D341Med (cell line): ENCODE measurements at regions not wholly inside any gene's neighbourhood (a gene's known extent, or its start where the extent isn't known, plus 50 kb on each side); places are given as distances from the start of the nearest gene placed in this dataset.
"Not testable (repeated sequence)": the region's sequence is repeated elsewhere in the genome, so short reads cannot be mapped to it uniquely, and the experiment has no call there.

ENCODE experiments used
- DNase-seq: peaks from one replicate; pipeline ENCODE4 v3.0.0; 2012; ENCODE audit warnings: low spot score

DNA sequence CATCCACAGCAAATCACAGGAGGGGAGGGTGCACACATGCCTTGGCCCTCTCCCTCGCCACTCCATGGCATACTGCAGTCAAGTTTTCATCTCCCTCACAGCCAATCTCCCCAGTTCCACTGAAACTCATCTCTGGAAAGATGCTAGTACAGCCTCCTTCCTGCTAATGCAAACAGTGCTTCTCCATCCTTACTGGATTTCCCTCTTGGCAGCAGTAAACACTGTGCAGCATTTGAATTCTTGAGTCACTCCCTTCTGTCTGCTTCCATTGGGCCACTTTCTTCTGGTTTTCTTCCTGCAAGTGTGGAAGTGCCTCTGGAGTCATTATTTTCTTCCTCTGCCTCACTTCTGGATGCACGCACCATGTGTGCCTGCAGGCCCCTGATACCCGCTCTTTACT lies 460.3 kb downstream of the QKI start:
- no peak for DNase-seq

DNA sequence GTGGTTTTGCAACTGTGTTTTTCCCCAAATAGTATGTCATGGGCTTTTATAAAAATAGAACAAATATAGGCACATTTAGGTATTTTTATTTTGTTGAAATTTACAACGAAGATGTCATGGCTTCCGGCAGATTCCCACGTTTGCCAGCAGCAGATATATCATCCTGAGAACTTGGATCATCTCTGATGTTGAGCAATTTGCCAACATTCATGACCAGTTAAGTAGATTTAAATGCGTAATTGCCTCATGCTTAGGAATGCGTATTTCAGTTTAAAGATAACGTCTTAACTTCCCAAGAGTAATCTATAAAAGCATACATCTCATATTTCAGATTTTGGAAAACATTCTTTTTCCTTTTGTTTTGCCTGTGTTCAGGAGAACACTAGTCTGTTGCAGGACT lies 457.8 kb downstream of the QKI start:
- DNase-seq = no peak

DNA sequence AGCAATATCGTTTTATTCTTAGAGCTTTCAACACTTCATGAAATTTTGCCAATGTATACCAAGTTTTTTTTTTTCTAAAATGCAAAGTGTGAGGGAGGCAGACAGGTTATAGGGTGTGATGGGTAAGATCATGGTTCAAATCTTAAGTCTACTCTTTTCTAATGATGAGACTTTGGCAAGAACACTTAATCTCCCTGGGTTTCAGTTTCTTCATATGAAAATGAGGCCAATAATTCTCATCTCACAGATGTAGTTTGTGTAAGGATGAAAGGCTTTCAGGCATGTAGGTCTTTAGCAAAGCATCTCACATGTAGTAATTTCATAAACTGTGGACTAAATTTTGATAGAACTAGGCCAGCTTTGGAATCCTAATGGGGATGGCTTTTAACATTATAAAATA lies 457.1 kb downstream of the QKI start:
- DNase-seq = no peak

DNA sequence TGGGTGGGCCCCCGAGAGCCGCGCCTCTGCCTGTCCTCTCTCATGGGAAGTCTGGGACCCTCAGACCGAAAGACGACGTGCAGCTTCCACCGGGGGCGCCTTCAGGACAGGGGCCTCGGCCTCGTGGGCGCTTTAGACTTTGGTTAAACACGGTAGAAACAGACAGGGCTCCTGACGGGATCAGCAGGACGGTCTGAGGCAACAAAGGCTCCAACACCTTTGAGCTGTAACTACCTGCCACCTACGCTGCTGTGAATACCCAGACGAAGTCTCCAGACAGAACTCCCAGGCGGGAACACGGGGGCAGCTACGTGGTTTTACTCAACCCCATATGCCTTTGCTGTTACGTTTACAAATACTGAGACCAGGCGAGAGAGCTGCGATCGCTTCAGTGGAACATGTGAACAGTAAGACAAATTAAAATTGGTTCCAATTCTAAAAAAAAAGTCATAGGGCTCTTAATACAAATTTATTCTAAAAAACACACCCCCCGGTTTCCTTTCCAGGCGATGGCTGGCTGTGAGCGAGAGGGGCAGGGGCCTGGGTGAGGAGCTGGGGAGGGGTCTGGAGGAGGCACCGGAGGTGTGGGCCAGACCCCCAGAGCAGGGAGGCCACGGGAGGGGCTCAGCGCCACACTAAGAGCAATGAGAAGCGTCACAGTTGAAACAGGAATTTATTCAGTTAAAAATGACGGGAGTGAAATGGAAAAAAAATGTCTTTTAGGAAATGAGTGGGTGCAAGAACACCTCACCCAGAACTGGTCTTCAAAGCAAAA lies 453.2 kb downstream of the QKI start:
- DNase-seq = no peak

DNA sequence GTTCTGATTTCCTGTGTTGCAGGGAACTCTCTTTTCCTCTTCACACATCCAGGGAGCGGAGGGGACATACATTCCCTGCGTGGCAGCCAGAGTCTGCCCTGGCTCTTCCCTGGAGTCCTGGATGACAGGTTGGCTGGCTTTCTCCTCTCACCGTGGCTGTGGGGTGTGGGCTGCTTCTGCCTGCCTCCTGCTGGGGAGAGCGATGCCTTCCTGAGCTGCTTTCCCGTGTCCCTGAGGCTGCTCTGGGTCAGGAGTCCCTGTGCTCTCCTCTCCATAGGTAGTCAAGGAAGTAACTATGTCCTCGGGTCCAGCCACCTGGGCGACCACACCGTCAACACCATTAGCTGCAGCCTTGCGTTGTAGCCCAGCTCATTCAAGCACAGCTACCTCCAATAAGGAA lies 451.7 kb downstream of the QKI start:
- DNase-seq = no peak

DNA sequence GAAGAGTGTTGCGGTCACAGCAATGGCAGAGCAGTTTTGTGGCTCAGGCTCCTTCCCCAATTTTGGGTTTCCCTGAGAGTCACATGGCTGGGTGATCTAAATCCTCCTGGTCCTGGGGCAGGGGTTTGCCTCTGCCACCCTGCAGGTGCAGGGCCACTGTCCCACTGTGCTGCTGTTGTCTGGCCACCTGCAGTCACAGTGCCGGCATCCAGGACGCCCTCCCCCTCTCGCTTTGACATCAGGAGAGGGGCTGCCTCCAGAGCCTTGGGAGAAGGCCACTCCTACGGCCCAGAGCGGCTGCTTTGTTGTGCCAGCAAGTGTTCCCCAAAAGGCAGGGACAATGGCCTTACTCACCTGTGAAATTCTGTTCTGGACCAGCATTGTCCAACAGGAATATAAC lies 449.0 kb downstream of the QKI start:
- DNase-seq = no peak

DNA sequence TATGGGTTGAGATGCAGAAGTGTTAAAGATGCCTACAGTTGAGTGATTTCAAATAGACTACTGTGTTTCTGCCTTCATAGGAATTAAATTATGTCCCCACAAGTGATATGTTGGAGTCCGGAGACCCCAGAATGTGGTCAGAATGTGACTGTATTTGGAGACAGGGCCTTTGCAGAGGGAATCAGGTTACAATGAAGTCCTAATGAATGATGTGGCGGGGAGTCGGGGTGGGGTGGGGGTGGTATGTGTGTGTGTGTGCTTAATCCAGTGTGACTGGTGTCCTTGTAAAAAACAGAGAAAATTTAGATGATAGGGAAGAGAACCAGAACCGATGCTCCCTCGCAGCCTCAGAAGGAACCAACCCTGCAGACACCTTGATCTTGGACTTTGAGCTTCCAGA lies 448.2 kb downstream of the QKI start:
- no peak for DNase-seq

DNA sequence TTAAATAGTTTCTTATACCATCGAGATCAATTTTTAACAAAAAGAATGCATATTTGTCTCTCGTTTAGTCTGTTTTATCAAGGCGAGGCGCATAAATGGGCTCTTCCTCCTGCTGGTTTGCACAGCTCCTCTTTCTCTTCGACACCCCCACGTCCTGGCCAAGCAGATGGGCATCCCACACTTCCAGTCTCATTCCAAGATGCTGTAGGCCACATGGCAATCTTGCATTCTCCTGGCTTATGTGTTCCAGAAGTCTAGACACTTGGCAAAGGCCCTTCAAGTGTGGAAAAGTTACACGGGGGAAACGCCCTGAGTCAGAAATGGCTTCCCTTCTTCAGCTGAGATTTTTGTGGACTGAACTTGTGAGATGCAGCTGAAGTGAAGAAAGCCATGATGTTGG lies 447.1 kb downstream of the QKI start:
- DNase-seq = no peak

DNA sequence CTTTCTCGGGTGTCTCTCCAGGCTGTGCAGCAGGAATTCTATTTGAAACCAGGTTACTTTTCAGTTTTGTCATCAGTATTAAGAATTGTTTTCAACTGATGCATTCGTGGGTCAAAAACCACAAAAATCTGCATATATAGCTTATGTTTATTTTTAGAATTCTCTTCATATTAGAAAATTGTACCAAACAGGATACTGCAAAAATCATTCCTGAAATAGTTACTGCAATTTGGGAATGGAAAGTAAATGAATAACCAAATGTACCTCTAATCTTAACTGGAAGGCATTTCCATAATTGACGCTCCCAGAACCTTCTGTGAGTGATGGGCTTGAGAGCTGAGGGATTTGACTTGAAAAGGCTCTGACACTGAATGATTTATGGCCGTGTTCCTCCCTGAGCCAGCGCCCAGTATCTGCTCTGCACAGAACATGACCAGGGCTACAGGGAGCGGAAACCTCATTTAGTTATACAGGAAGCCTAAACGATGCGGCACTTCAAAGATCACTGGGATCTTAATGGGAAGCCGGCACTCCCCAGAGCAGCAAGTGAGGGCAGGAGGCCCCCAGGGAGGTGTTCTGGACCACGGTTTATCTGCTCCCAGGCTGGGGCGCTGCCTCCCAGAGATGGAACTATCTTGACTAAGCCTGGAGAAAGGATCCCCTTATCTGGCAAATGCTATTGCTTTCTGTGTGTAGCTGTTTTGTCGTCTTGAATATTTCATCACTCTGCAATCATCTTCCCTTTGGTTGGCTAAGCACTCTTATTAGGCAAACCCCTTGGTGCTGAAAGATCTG lies 446.0 kb downstream of the QKI start:
- no peak for DNase-seq

DNA sequence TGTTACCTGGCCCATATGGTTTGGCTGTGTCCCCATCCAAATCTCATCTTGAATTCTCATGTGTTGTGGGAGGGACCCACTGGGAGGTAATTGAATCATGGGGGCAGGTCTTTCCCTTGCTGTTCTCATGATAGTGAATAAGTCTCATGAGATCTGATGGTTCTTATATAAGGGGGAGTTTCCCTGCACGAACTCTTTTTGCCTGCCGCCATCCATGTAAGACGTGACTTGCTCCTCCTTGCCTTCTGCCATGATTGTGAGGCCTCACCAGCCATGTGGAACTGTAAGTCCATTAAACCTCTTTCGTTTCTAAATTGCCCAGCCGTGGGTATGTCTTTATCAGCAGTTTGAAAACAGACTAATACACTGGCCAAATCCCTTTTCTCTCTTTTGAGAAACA lies 444.4 kb downstream of the QKI start:
- not testable (repeated sequence) for DNase-seq

DNA sequence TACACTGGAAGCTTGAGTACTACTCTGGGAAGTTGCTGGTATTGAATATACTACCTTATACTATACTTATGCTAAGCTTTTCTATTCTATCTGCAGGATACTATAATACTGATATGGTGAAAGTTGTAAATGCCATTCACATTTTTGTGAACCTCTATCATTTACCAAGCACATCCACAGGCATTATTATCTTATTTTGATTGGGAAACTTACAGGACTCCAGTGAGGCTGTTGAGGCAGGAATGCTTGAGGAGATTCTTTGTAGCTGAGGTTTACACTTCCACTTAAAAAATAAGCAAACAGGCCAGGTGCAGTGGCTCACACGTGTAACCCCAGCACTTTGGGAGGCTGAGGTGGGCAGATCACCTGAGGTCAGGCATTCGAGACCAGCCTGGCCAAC lies 442.9 kb downstream of the QKI start:
- no peak for DNase-seq

DNA sequence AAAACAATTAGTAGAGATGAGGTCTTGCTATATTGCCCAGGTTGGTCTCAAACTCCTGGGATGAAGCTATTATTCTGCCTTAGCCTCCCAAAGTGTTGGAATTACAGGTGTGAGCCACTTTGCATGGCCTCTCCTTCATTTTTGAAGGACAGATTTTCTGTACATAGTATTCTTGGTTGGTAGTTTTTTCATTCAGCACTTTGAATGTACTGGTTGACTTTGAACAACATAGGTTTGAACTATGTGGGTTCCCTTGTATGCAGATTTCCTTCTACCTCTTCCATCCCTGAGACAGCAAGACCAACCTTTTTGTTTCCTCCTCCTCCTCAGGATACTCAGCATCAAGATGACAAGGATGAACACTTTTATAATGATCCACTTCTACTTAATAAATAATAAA lies 436.4 kb downstream of the QKI start:
- no peak for DNase-seq

DNA sequence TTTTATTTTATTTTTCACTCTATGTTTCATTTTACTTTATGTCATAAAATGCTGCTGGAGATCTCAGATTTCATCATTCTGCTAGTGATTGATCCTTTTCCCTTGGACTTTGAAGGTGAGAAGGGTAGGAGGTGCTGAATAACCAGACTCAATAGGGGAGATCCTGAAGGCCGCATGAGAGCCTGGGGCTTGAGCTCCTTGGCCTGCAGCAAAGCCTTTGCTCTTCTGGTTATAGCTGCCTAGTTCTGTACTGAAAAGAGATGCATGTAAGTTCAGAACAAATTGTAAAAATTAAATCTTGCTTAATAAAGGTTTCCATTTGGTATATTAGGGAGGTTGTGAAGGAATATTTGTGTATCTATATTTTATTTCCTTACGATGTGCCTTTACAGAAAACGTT lies 430.2 kb downstream of the QKI start:
- no peak for DNase-seq

DNA sequence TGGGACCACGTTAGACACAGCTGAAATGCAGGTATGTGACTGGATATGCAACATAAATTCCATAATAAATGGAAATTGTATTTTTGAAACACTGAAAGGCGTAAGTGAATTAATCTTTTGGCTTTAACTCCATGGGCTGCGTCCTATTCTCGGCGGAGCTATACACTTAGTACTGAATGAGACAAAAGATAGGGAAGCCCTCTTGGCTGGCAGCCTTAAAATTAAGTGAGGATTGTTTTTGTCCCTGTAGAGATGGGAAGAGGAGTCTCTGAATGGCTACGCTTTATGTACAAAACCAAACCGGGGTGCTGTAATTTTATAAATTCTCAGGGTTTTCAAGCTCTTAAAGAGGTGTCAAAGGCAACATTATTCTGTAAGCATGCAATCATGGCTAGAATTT lies 429.8 kb downstream of the QKI start:
- DNase-seq = no peak

DNA sequence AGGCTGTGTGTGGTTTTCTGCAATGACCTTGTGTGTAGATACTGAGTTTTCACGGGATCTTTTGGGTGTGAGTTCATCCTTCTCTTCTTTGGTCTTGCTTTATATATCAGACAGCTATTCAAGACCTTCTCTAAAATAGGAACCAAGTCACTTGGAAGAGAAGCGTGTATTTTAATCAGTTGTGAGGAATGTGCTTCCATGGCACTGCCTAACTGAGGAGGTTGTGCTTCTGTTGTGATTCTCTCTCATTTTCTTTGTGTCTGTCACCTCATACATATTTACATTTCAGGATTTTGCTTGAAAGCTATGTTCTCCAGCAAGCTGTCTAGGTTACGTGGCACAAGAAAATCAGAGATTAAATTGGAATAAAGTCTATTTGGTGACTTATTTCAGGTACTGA lies 428.7 kb downstream of the QKI start:
- no peak for DNase-seq

DNA sequence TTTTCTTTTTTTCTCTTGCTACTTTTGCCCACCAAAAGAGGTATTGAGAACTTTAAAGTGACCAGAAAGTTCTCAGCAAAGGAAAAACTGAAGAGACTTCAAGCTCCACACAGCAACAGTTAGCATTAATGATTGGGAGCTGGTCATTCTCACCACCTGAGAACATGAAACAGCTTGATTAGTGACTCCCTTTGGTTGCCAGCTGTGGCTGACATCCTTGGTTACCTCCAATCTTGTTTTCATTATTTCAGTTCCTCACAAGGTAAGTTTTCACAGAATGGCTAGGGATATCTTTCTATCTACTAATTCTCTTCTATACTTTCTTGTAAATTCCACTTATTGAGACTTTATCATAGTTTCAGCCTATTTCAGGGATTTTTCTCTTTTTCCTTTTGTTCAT lies 427.9 kb downstream of the QKI start:
- no peak for DNase-seq

DNA sequence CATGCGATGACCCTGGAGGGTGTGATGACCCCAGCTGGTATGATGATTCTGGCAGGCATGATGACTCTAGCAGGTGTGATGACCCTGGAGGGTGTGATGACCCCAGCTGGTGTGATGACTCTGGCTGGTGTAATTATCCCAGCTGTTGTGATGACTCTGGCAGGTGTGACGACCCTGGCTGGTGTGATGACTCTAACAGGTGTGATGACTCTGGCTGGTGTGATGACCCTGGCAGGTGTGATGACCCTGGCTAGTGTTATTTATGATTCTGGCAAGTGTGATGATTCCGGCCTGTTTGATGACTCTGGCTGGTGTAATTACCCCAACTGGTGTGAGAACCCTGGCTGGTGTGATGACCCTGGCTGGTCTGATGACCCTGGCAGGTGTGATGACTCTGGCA lies 427.2 kb downstream of the QKI start:
- no peak for DNase-seq

DNA sequence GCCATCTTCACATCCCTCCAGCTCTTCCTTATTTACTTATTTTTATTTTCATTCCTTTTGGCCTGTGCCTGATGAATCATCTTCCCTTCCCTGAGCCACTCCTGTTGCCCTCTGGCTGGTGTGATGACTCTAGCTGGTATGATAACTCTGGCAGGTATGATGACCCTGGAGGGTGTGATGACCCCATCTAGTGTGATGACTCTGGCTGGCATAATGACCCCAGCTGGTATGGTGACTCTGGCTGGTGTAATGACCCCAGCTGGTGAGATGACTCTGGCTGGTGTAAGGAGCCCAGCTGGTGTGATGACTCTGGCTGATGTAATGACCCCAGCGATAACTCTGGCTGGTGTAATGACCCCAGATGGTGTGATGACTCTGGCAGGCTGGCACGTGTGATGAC lies 426.8 kb downstream of the QKI start:
- DNase-seq = no peak

DNA sequence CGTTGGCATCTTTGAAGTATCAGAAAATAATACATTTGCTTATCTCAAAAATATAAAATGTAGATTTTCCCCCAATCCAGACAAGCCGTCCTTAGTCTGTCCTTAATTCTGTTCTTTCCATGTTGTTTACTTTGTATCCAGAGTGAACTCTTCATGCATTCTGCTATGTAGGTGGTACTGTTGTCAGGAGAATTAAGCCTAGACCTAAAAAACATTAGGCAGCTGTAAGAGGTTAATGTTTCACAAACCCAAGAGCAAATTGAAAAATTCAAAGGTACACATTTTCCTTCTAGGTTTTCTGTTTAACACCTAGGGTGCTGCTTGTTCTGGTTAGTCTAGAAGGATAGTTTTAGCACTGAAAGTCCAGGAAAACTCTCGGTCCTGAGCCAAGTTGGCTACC lies 426.4 kb downstream of the QKI start:
- DNase-seq = no peak

DNA sequence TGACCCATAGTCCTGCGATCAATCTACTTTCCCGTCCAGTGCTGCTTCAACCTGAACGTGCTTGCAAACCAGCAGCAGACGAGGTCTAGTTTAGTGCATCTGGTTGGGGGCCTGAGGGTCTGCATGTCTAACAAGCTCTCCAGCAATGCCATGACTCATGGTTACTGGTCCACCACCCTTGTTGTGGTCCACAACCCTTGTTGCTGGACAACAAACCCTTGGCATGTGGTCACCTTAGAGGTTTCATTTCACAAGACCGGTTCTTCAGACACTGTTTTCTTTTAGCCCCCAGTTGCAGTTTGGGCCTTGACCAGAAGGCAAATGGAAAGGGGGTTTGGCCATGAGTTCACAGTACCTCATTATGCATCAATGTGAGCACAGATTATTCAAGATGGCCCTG lies 424.8 kb downstream of the QKI start:
- no peak for DNase-seq

DNA sequence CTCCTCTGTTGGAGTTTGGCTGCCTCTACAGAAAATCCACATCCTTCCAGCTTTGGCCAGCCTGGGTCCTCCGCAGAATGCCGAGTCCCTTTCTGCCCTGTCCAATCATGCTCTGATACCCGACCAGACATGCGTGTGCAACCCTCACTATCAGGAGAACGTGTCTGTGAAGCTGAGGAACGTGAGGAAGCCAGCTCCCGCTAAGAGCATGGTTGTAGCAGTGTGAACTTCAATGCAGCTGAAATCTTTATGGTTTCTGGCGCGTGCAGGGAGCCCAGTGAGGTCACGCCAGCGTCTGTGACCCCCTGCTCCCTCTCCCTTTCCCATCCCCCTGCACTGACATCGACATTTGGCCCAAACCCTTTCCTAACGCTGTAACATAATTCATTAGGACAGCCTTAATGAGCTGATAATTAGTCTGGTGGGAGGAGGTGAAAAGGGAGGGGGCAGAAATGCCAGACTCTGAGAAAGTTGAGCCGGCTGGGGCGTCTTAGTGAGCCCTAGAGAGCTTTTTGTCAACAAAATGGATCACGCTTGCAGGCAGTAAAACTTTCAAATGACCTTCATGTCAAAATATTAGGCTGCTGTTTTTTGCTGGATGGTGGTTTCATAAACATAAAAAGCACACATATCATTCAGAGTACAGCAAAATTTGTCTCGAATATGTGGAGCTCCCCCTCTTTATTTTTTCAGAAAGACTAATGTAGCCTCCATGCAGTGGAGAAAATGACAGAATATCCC lies 423.3 kb downstream of the QKI start:
- DNase-seq = no peak

DNA sequence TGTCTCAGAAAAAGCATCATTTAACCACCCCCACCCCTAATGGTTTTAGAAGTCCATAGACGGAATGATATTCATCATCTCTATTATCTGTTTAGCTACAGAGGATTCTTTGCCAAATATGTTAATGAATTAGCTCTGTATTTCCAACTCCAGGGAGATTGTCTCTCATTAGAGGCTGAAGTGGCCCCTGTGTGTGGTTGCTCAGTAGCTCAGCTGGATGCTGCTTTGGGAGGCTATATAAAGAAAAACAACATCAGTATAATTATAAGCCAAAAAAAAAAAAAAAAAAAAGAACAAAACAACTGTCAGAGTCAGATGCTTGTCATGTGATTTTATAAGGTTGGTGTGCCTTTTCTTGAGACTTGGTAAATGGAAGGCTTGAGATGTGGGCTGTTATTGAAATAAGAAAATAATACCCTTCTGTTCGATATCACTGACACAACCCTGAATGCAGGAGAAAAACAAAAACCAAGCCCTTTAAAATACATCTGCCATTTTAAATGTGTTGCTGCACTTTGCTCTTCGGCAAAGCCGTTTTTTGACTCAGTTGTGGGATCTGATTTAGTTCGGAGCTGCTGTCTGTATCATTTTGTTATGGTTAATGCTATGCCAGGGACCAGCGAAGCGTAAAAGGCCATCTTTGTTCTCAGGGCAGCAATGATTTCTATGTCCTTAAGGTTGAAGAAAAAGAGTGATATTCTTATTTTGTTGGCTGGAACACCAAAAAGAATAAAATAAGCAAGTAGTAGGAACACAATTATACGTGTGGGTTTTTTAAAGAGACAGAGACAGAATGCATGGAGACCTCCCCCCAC lies 422.6 kb downstream of the QKI start:
- no peak for DNase-seq
